Ishikawa (cell line): ENCODE measurements at regions not wholly inside any gene's neighbourhood (a gene's known extent, or its start where the extent isn't known, plus 50 kb on each side); places are given as distances from the start of the nearest gene placed in this dataset.

ENCODE experiments used
- CEBPB ChIP-seq: IDR thresholded peaks from 2 replicates; pipeline ENCODE4 v1.6.1; 2012
- CREB1 ChIP-seq: IDR thresholded peaks from 2 replicates; pipeline ENCODE4 v1.6.1; 2012; ENCODE audit warnings: low read depth
- EGR1 ChIP-seq: IDR thresholded peaks from 2 replicates; pipeline ENCODE4 v1.6.1; 2012
- EP300 ChIP-seq: IDR thresholded peaks from 2 replicates; pipeline ENCODE4 v1.6.1; 2012; ENCODE audit warnings: borderline replicate concordance
- FOXM1 ChIP-seq: IDR thresholded peaks from 2 replicates; pipeline ENCODE4 v1.6.1; 2012; ENCODE audit warnings: low read depth, borderline replicate concordance
- MAX ChIP-seq: IDR thresholded peaks from 2 replicates; pipeline ENCODE4 v1.6.1; 2012
- NFIC ChIP-seq: IDR thresholded peaks from 2 replicates; pipeline ENCODE4 v1.6.1; 2012
- RAD21 ChIP-seq: IDR thresholded peaks from 2 replicates; pipeline ENCODE4 v1.6.1; 2012; ENCODE audit warnings: low read depth
- TAF1 ChIP-seq: IDR thresholded peaks from 2 replicates; pipeline ENCODE4 v1.6.1; 2012; ENCODE audit warnings: low read depth, mild to moderate bottlenecking
- TCF12 ChIP-seq: IDR thresholded peaks from 2 replicates; pipeline ENCODE4 v1.6.1; 2012; ENCODE audit warnings: low read depth
- TEAD4 ChIP-seq: IDR thresholded peaks from 2 replicates; pipeline ENCODE4 v1.6.1; 2012
- USF1 ChIP-seq: IDR thresholded peaks from 2 replicates; pipeline ENCODE4 v1.6.1; 2012
- YY1 ChIP-seq: IDR thresholded peaks from 2 replicates; pipeline ENCODE4 v1.6.1; 2012; ENCODE audit warnings: low read depth
- ZBTB7A ChIP-seq: IDR thresholded peaks from 2 replicates; pipeline ENCODE4 v1.6.1; 2012; ENCODE audit warnings: low read depth
- TF ChIP-seq, protein P1 (sequence below): IDR thresholded peaks from 2 replicates; pipeline ENCODE4 v1.6.1; 2012; ENCODE audit warnings: low read depth, mild to moderate bottlenecking

- TF ChIP-seq RAD21 (no peak), EGR1 (no peak), TEAD4 (no peak)
Observed at GRCh38 chr2:41381701-41382100, 666.1 kb upstream of the PKDCC start.

- TF ChIP-seq ZBTB7A (no peak), EP300 (no peak), EGR1 (no peak), NFIC (no peak), TEAD4 (no peak), TCF12 (no peak), CREB1 (no peak), TAF1 (no peak), USF1 (no peak), FOXM1 (no peak), CEBPB (no peak), YY1 (no peak), MAX (no peak), RAD21 (no peak)
- TF ChIP-seq, protein P1, sequence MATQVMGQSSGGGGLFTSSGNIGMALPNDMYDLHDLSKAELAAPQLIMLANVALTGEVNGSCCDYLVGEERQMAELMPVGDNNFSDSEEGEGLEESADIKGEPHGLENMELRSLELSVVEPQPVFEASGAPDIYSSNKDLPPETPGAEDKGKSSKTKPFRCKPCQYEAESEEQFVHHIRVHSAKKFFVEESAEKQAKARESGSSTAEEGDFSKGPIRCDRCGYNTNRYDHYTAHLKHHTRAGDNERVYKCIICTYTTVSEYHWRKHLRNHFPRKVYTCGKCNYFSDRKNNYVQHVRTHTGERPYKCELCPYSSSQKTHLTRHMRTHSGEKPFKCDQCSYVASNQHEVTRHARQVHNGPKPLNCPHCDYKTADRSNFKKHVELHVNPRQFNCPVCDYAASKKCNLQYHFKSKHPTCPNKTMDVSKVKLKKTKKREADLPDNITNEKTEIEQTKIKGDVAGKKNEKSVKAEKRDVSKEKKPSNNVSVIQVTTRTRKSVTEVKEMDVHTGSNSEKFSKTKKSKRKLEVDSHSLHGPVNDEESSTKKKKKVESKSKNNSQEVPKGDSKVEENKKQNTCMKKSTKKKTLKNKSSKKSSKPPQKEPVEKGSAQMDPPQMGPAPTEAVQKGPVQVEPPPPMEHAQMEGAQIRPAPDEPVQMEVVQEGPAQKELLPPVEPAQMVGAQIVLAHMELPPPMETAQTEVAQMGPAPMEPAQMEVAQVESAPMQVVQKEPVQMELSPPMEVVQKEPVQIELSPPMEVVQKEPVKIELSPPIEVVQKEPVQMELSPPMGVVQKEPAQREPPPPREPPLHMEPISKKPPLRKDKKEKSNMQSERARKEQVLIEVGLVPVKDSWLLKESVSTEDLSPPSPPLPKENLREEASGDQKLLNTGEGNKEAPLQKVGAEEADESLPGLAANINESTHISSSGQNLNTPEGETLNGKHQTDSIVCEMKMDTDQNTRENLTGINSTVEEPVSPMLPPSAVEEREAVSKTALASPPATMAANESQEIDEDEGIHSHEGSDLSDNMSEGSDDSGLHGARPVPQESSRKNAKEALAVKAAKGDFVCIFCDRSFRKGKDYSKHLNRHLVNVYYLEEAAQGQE, result no peak
Observed at GRCh38 chr2:41387519-41387918, 660.3 kb upstream of the PKDCC start.

GRCh38 chr2:41393621-41394020 lies 654.2 kb upstream of the PKDCC start:
- TF ChIP-seq FOXM1 (no peak), MAX (no peak), EP300 (no peak), TAF1 (no peak), TEAD4 (no peak), CREB1 (no peak), TCF12 (no peak), CEBPB (no peak), EGR1 (no peak)

- TF ChIP-seq EGR1 (no peak), NFIC (no peak), TCF12 (no peak), USF1 (no peak), EP300 (no peak), FOXM1 (no peak), TEAD4 (no peak), MAX (no peak), YY1 (no peak), ZBTB7A (no peak)
- TF ChIP-seq, protein P1, result no peak
Observed at GRCh38 chr2:41394541-41394940, 653.3 kb upstream of the PKDCC start.

DNA sequence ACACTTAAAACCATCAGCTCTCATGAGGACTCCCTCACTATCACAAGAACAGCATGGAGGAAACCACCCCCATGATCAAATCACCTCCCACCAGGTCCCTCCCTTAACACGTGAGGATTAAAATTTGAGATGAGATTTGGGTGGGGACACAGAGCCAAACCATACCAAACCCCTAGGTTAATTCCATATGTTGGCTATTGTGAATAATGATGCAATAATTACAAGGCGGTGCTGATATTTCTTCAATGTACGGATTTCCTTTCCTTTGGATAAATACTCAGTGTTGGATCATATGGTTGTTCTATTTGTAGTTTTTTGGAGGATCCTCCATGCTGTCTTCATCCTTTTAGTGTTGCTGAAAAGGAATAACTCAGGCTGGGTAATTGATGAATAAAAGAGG lies 652.1 kb upstream of the PKDCC start:
- TF ChIP-seq ZBTB7A (no peak), FOXM1 (no peak), USF1 (no peak), CEBPB (no peak), NFIC (no peak), TCF12 (no peak), EGR1 (no peak), EP300 (no peak), TAF1 (no peak), TEAD4 (no peak), RAD21 (no peak), MAX (no peak), CREB1 (no peak), YY1 (no peak)
- TF ChIP-seq, protein P1, result no peak
